IMR-90 (cell line): ENCODE measurements at regions not wholly inside any gene's neighbourhood (a gene's known extent, or its start where the extent isn't known, plus 50 kb on each side); places are given as distances from the start of the nearest gene placed in this dataset.

Experiments used
- ATAC-seq: fragments of 200-7000 bp; cut with Tn5 transposase; 2 replicates; pipeline ENCODE4 v1.9.1; 2020; ENCODE audit warnings: low read depth, mild to moderate bottlenecking, moderate library complexity
- BruUV-seq: library from RNA; stranded (reverse); fragments of 400-500 nt; replicated peaks from 2 replicates; lab custom pipeline; 2021; lab: Mats Ljungman, UMichigan
- CTCF ChIA-PET: fragments of 300-600 bp; formaldehyde crosslinking; extraction: SDS; loops from one replicate; lab custom pipeline; 2021; ENCODE audit warnings: antibody characterized with exemption; lab: Yijun Ruan, JAX
- POLR2A ChIA-PET: fragments of 300-600 bp; sonication (Branson Sonifier 250); formaldehyde crosslinking; loops from one replicate; lab custom pipeline; 2022; ENCODE audit warnings: antibody characterized with exemption; ENCODE audit not compliant: unreplicated experiment; lab: Charles Lee
- DNase-seq: peaks from one replicate; pipeline ENCODE4 v3.0.0; 2013
- H2AFZ ChIP-seq: replicated peaks from 2 replicates; pipeline ENCODE3; 2013; ENCODE audit warnings: low read length, mild to moderate bottlenecking; ENCODE audit not compliant: poor library complexity
- H2AK5ac ChIP-seq: 2 replicates; pipeline ENCODE4 v1.6.1; 2013; ENCODE audit warnings: low read depth, low read length, inconsistent platforms
- H2AK9ac ChIP-seq: replicated peaks from 2 replicates; pipeline ENCODE3; 2013; ENCODE audit warnings: mild to moderate bottlenecking, low read depth, low read length, moderate library complexity; ENCODE audit not compliant: poor library complexity
- H2BK120ac ChIP-seq: 2 replicates; pipeline ENCODE4 v1.6.1; 2013; ENCODE audit warnings: low read depth, low read length, inconsistent platforms
- H2BK15ac ChIP-seq: 3 replicates; pipeline ENCODE4 v1.6.1; 2013; ENCODE audit warnings: low read depth, low read length, inconsistent platforms
- H2BK20ac ChIP-seq: 2 replicates; pipeline ENCODE4 v1.6.1; 2013; ENCODE audit warnings: low read depth, mild to moderate bottlenecking, inconsistent platforms, low read length, moderate library complexity
- H2BK5ac ChIP-seq: 2 replicates; pipeline ENCODE4 v1.6.1; 2013; ENCODE audit warnings: mild to moderate bottlenecking, low read depth, low read length, inconsistent platforms; ENCODE audit not compliant: poor library complexity, severe bottlenecking
- H3K14ac ChIP-seq: replicated peaks from 2 replicates; pipeline ENCODE4 v1.6.1; 2013; ENCODE audit warnings: low read depth, low read length, inconsistent platforms
- H3K18ac ChIP-seq: 2 replicates; pipeline ENCODE4 v1.6.1; 2013; ENCODE audit warnings: low read depth, low read length, control low read depth
- H3K23ac ChIP-seq: 2 replicates; pipeline ENCODE4 v1.6.1; 2013; ENCODE audit warnings: low read depth, low read length, inconsistent platforms
- H3K27ac ChIP-seq: 2 replicates; pipeline ENCODE4 v1.5.1; 2013; ENCODE audit warnings: mild to moderate bottlenecking, control low read depth, low read length; ENCODE audit not compliant: insufficient read depth
- H3K27me3 ChIP-seq: 2 replicates; pipeline ENCODE4 v1.6.1; 2013; ENCODE audit warnings: low read length; ENCODE audit not compliant: control insufficient read depth, insufficient read depth
- H3K36me3 ChIP-seq: 2 replicates; pipeline ENCODE4 v1.6.1; 2013; ENCODE audit warnings: low read length, mixed read lengths; ENCODE audit not compliant: control insufficient read depth, insufficient read depth
- H3K4ac ChIP-seq: 2 replicates; pipeline ENCODE4 v1.6.1; 2013; ENCODE audit warnings: low read depth, low read length, inconsistent platforms
- H3K4me1 ChIP-seq: 2 replicates; pipeline ENCODE4 v1.6.1; 2013; ENCODE audit warnings: low read length, mixed read lengths; ENCODE audit not compliant: control insufficient read depth, insufficient read depth
- H3K4me2 ChIP-seq: 2 replicates; pipeline ENCODE4 v1.6.1; 2013; ENCODE audit warnings: low read depth, mild to moderate bottlenecking, control low read depth, low read length, moderate library complexity
- H3K4me3 ChIP-seq: 2 replicates; pipeline ENCODE4 v1.5.1; 2013; ENCODE audit warnings: low read depth, mild to moderate bottlenecking, control low read depth, low read length, moderate library complexity; ENCODE audit not compliant: insufficient read depth
- H3K56ac ChIP-seq: 2 replicates; pipeline ENCODE4 v1.6.1; 2013; ENCODE audit warnings: low read length, inconsistent platforms; ENCODE audit not compliant: insufficient read depth; ENCODE audit errors: extremely low read depth
- H3K79me1 ChIP-seq, 2 experiments: 2 replicates each; pipeline ENCODE4 v1.6.1; 2013; ENCODE audit warnings: low read length in 2 of 2, inconsistent platforms in 1 of 2, low read depth in 1 of 2
- H3K9ac ChIP-seq: 2 replicates; pipeline ENCODE4 v1.6.1; 2013; ENCODE audit warnings: low read depth, low read length, control low read depth
- H3K9me1 ChIP-seq: 2 replicates; pipeline ENCODE4 v1.6.1; 2013; ENCODE audit warnings: low read length, inconsistent platforms; ENCODE audit not compliant: insufficient read depth
- H3K9me3 ChIP-seq: 2 replicates; pipeline ENCODE4 v1.6.1; 2013; ENCODE audit warnings: low read length; ENCODE audit not compliant: control insufficient read depth, insufficient read depth
- H4K20me1 ChIP-seq: 2 replicates; pipeline ENCODE4 v1.6.1; 2013; ENCODE audit warnings: low read length, inconsistent platforms; ENCODE audit not compliant: insufficient read depth
- H4K5ac ChIP-seq: 2 replicates; pipeline ENCODE4 v1.6.1; 2013; ENCODE audit warnings: mild to moderate bottlenecking, low read depth, low read length, control low read depth
- H4K8ac ChIP-seq, 2 experiments: 2 replicates each; pipeline ENCODE4 v1.6.1; 2013; ENCODE audit warnings: low read depth in 2 of 2, low read length in 2 of 2, control low read depth in 1 of 2, inconsistent platforms in 1 of 2
- H4K91ac ChIP-seq: 2 replicates; pipeline ENCODE4 v1.6.1; 2013; ENCODE audit warnings: low read depth, low read length, inconsistent platforms; ENCODE audit not compliant: insufficient read depth
- CHD1 ChIP-seq: IDR thresholded peaks from 2 replicates; pipeline ENCODE4 v1.6.1; 2012; ENCODE audit warnings: low read depth, low read length, improper control_type of control experiment
- ELK1 ChIP-seq: fragments of 150-350 bp; IDR thresholded peaks from 2 replicates; pipeline ENCODE4 v1.6.1; 2016; ENCODE audit warnings: low read depth, mild to moderate bottlenecking, low read length, moderate library complexity, borderline replicate concordance
- FOS ChIP-seq: fragments of 150-350 bp; IDR thresholded peaks from 2 replicates; pipeline ENCODE4 v1.6.1; 2016; ENCODE audit warnings: low read depth, low read length
- RCOR1 ChIP-seq: IDR thresholded peaks from 2 replicates; pipeline ENCODE4 v1.6.1; 2012; ENCODE audit warnings: mild to moderate bottlenecking, low read length, improper control_type of control experiment; ENCODE audit not compliant: insufficient replicate concordance
- WGBS, 2 experiments: methylation state at CpG; one replicate each; pipeline versions ENCODE4 v1.1.5 to v1.1.7; 2013; ENCODE audit warnings: missing lambda C conversion rate in 2 of 2; ENCODE audit not compliant: insufficient read length in 1 of 2; ENCODE audit errors: extremely low coverage in 2 of 2; 5-methylcytosine and 5-hydroxymethylcytosine counted together
- dilution Hi-C: fragments of 300-500 bp; cut with HindIII; formaldehyde crosslinking; loops from one replicate; pipeline ENCODE4 v1.14.3; 2018; ENCODE audit warnings: low sequenced_read_pairs; ENCODE audit not compliant: unreplicated experiment
- in situ Hi-C: fragments of 300-500 bp; cut with MboI; formaldehyde crosslinking; loops from 3 replicates; pipeline ENCODE4 v1.14.3; 2019; ENCODE audit warnings: low sequenced_read_pairs, inconsistent platforms, mixed read lengths
- intact Hi-C: fragments of 100-400 bp; cut with micrococcal nuclease; formaldehyde crosslinking; loops from 2 replicates; pipeline ENCODE4 v1.10.0; 2022

- ATAC-seq (no peak), DNase-seq (no peak)
- ChIA-PET POLR2A (no interaction called here), CTCF (no interaction called here)
- Histone ChIP-seq H2BK20ac (no peak overlapping the region), H3K4me1 (no peaks in the 10 kb centered on the region), H3K14ac (no peak overlapping the region), H2BK5ac (no peak overlapping the region), H2AK5ac (no peak overlapping the region), H3K27me3 (peaks cover 8% of the 10 kb centered on the region), H3K9me1 (no peaks in the 10 kb centered on the region), H3K36me3 (no peaks in the 10 kb centered on the region), H3K79me1 (no peaks in the 10 kb centered on the region), H2AFZ (no peak overlapping the region), H4K20me1 (no peaks in the 10 kb centered on the region), H2BK15ac (no peak overlapping the region), H3K9ac (no peak overlapping the region), H3K9me3 (no peaks in the 10 kb centered on the region), H2AK9ac (no peak overlapping the region), H2BK120ac (no peak overlapping the region), H3K23ac (no peak overlapping the region), H3K18ac (no peak overlapping the region), H3K4ac (no peak overlapping the region), H3K4me3 (no peak overlapping the region), H4K91ac (no peak overlapping the region), H4K5ac (no peak overlapping the region), H3K27ac (no peak overlapping the region), H4K8ac (no peak overlapping the region), H3K56ac (no peak overlapping the region), H3K4me2 (no peak overlapping the region; the same call in 1 of the 2 replicates)
- intact Hi-C loops (no loop called here), in situ Hi-C loops (no loop called here), dilution Hi-C loops (no loop called here)
- no TSS peak for BruUV-seq
- 67% methylated on average over 1 of the region's 15 CpGs; no CpG with 5 or more reads in 1 of the 2 experiments for WGBS, 2 experiments
- no peak for TF ChIP-seq CHD1
- TF ChIP-seq RCOR1 = no peak
- no peak for TF ChIP-seq FOS
- no peak for TF ChIP-seq ELK1
These were observed 170.4 kb downstream of the ACTL8 start for GRCh38 chr1:17925290-17926237.
